Heart right ventricle (tissue), 16 donors: ENCODE measurements at regions not wholly inside any gene's neighbourhood (a gene's known extent, or its start where the extent isn't known, plus 50 kb on each side); places are given as distances from the start of the nearest gene placed in this dataset.

Source experiments
- ATAC-seq, 8 donors: fragments of 200-7000 bp; cut with Tn5 transposase; one replicate each; pipeline ENCODE4 v1.9.1; 2020; ENCODE audit warnings: mild to moderate bottlenecking in 8 of 8, moderate library complexity in 8 of 8, moderate number of reproducible peaks in 1 of 8
- DNase-seq, 2 donors: peaks; one replicate each; pipeline ENCODE4 v3.0.0-alpha.2; 2020
- H3K27ac ChIP-seq, 10 donors: fragments of 200-600 bp; sonication (generic) in 2 of 10; one replicate each; pipeline versions ENCODE4 v1.5.0 to v1.8.0; 2020 to 2022; ENCODE audit warnings: mild to moderate bottlenecking in 3 of 10
- H3K27me3 ChIP-seq, 7 donors: fragments of 200-600 bp; one replicate each; pipeline ENCODE4 v1.8.0; 2021 to 2022; ENCODE audit warnings: mild to moderate bottlenecking in 2 of 7
- H3K36me3 ChIP-seq, 9 donors: fragments of 200-600 bp; sonication (generic) in 1 of 9; one replicate each; pipeline versions ENCODE4 v1.5.0 to v1.8.0; 2020 to 2022; ENCODE audit warnings: mild to moderate bottlenecking in 2 of 9
- H3K4me1 ChIP-seq, 9 donors: fragments of 200-600 bp; sonication (generic) in 1 of 9; one replicate each; pipeline versions ENCODE4 v1.5.0 to v1.8.0; 2020 to 2022; ENCODE audit warnings: mild to moderate bottlenecking in 4 of 9
- H3K4me3 ChIP-seq, 10 donors: fragments of 200-600 bp; sonication (generic) in 2 of 10; one replicate each; pipeline versions ENCODE4 v1.5.0 to v1.8.0; 2020 to 2022; ENCODE audit warnings: mild to moderate bottlenecking in 7 of 10, moderate library complexity in 2 of 10
- H3K9me3 ChIP-seq, 11 donors: fragments of 200-600 bp in 10 of 11; sonication (generic) in 2 of 11; one replicate each; pipeline versions ENCODE4 v1.5.0 to v1.8.0; 2013 to 2022; ENCODE audit warnings: mild to moderate bottlenecking in 2 of 11, control low read depth in 1 of 11, moderate library complexity in 1 of 11
- WGBS, 2 donors: extraction: QIAGEN DNeasy Blood & Tissue Kit; methylation state at CpG; one replicate each; pipeline ENCODE4 v1.1.7; 2013; ENCODE audit warnings: inconsistent platforms in 1 of 2; 5-methylcytosine and 5-hydroxymethylcytosine counted together
- intact Hi-C, 10 donors: fragments of 100-400 bp; cut with DNase I; formaldehyde crosslinking; loops; one replicate each; pipeline versions ENCODE4 v1.11.1 to v1.14.2; 2022
- TF ChIP-seq, protein P1 (sequence below), 9 donors: fragments of 200-600 bp; sonication (generic) in 2 of 9; IDR thresholded peaks; one replicate each; pipeline versions ENCODE4 v1.5.0 to v1.8.0; 2021 to 2022; ENCODE audit warnings: antibody characterized with exemption in 9 of 9, mild to moderate bottlenecking in 5 of 9, moderate library complexity in 1 of 9
- donor health status: Arrhythmogenic right ventricular cardiomyopathy.
- donor health status: ischemic (EF 13 %, LVEDD 7.1; RV severe dilation, severe dysfunction).
- donor health status: healthy with polysubstance abuse.
- donor health status: DM: no; HTN: yes; CAD: no.
- donor health status: DM: no; HTN: no; CAD: no.
- donor health status: ischemic (EF 25% LVEDD 6.9; RV normal size, moderate dysfunction).
- donor health status: ischemic (EF 25% LVEDD 5.7; RV mildly dilated, moderate dysfunction).
- donor health status: healthy.
- donor health status: DM: yes; HTN: yes; CAD: no.
- donor health status: Ischemic cardiomyopathy.
- donor health status: ischemic (EF 35%, LVEDD 5.7; RV mildly dilated, moderate dysfunction).
- donor health status: nonischemic (EF 11% LVEDD 7.7; RV severe dilation, severe dysfunction).
- donor health status: DM: yes; HTN: yes; CAD: no.
- donor health status: PGD.
- donor health status: ischemic (EF 29% LVEDD 5.4; RV normal size, mild dysfunction).
- donor health status: nonischemic (EF 23%, LVEDD 6.1; RV moderate dilation, normal function).

DNA sequence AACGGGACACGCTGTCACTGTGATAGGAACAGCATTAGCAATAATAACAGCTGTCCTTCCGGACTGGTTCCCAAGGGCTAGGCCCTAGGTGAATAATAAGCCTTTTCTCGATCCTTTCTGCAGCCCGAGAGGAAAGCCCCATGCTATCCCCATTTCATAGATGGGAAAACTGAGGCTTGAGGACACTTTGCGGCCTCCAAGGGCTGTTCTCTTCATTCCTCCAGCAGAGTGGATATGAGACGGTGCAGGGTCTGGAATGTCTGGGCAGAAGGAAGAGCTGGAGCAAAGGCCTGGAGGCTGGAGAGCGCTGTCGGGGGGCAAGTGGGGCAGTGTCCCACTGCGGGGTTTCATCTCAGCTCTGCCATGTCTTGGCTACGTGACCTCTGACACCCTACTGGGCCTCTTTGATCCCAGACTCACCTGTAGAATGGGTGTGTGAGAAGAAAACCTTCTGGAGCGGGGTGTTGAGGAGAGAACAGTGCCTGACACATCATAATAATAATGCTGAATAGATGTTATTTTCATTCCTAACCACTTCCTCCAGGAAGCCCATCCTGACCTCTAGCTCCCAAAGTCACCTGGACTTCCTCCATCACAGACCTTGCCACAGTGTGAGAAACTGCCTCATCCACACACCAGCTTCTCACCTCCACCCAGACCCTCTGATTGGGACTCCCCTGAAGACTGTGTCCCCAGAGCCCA lies 74.8 kb downstream of the CEBPB start:
- no peaks in the 10 kb centered on the region for H3K36me3 ChIP-seq
- 94 to 95% methylated on average over 12 of the region's 12 CpGs for WGBS, 2 donors
- DNase-seq (no peak), ATAC-seq (no peak)
- H3K4me1 ChIP-seq, result peaks cover 0 to 62% (median 8%) of the 10 kb centered on the region in 9 donors
- H3K27ac ChIP-seq, result peak overlapping the region in 1 of 10 donors; percentile 96
- H3K4me3 ChIP-seq, result no peak overlapping the region
- TF ChIP-seq, protein P1, sequence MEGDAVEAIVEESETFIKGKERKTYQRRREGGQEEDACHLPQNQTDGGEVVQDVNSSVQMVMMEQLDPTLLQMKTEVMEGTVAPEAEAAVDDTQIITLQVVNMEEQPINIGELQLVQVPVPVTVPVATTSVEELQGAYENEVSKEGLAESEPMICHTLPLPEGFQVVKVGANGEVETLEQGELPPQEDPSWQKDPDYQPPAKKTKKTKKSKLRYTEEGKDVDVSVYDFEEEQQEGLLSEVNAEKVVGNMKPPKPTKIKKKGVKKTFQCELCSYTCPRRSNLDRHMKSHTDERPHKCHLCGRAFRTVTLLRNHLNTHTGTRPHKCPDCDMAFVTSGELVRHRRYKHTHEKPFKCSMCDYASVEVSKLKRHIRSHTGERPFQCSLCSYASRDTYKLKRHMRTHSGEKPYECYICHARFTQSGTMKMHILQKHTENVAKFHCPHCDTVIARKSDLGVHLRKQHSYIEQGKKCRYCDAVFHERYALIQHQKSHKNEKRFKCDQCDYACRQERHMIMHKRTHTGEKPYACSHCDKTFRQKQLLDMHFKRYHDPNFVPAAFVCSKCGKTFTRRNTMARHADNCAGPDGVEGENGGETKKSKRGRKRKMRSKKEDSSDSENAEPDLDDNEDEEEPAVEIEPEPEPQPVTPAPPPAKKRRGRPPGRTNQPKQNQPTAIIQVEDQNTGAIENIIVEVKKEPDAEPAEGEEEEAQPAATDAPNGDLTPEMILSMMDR (IDR thresholded peaks at IDR 0.05), result no peak
- H3K27me3 ChIP-seq, result no peaks in the 10 kb centered on the region
- no peaks in the 10 kb centered on the region for H3K9me3 ChIP-seq
- intact Hi-C loops, result loop anchor here in 1 of 10 donors (5.0 kb wide), 1 partner anchor 73 kb away; the partner anchor contains the start of gene CEBPB

DNA sequence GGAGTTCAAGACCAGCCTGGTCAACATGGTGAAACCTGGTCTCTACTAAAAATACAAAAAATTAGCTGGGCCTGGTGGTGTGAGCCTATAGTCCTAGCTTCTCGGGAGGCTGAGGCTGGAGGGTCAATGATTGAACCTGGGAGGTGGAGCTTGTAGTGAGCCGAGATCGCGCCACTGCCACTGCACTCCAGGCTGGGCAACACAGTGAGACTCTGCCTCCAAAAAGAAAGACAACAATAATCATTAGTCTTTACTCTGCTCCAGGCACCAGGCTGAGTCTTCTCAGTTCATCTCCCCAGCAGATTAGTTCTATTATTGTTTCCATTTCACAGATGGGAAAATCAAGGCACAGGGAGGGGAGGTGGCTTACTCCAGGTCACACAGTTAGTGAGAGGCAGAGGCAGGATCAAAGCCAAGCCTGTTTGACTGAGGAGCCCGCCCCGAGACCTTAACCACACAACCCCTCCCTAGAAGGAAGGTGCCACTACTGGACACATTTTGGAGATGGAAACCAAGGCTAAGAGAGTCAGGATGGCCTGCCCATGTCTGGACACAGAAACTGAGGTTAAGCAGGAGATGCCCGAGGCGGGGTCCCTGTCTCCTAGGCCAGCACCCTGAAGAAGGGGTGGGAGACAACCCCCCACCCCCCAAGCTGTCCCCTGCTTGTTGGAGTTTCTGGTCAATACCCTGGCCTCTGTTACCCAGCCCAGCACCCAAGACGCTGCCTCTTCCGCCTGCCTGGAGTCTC lies 75.8 kb downstream of the CEBPB start:
- intact Hi-C loops, result loop anchor here in 1 of 10 donors (5.0 kb wide), 1 partner anchor 74 kb away; the partner anchor contains the start of gene CEBPB

DNA sequence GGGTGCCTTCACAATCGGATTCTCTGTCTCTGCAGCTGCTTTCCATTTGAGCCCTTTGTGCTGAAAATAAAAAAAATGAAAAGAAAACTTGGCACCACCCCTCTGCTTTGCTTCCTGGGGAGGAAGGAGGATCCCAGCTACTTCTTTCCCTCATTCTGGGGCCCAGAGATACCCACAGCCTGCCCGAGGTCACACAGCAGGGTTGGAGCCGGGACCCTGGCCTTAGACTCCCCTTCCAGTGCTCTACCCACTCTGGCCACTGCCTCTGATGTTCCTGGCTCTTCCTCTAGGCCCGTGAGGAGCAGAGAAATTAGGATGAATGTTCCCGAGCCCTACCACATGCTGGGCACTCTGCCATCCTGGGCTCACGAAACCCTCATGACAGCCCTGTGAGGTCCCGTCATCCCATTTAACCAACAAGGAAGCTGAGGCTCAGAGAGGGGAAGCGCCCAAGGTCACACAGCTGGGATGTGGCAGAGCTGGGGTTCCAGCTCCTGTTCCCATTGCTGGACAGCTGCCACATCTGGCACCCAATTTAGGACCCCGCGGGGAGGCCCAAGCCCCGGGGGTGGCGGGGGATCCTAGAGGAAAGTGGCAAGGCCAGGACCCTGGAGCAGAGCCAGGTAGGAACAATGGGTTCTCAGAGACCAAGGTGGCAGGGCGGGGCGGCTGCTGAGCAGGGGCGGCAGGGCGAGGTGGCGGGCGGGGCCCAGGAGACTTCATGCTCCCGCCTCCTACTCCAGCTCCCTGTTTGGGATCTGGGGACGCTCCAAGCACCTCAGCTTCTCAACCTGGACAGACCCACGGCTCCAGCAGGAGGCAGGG lies 76.6 kb downstream of the CEBPB start:
- WGBS, 2 donors, result 54 to 63% methylated on average over 21 of the region's 21 CpGs
- Histone ChIP-seq H3K27me3 (no peaks in the 10 kb centered on the region), H3K4me3 (peak overlapping the region in 1 of 10 donors; percentile 40), H3K36me3 (no peaks in the 10 kb centered on the region), H3K4me1 (peaks cover 0 to 66% (median 8%) of the 10 kb centered on the region in 9 donors), H3K9me3 (no peaks in the 10 kb centered on the region), H3K27ac (peak overlapping the region in 2 of 10 donors; percentile 29 to 96)
- TF ChIP-seq, protein P1 (IDR thresholded peaks at IDR 0.05), result no peak
- intact Hi-C loops, result loop anchor here in 1 of 10 donors (5.0 kb wide), 1 partner anchor 75 kb away; the partner anchor contains the start of gene CEBPB
- ATAC-seq, result peak in 7 of 8 donors; percentile 8 to 57 (median 34)
- peak in 1 of 2 donors; percentile 45 for DNase-seq

More for the DNA sequence above, 75.8 kb downstream of the CEBPB start:
- H3K27ac ChIP-seq, result peak overlapping the region in 2 of 10 donors; percentile 29 to 96
- H3K4me1 ChIP-seq, result peaks cover 0 to 62% (median 8%) of the 10 kb centered on the region in 9 donors
- TF ChIP-seq, protein P1 (IDR thresholded peaks at IDR 0.05), result no peak
- H3K9me3 ChIP-seq, result no peaks in the 10 kb centered on the region
- ATAC-seq (peak in 2 of 8 donors; percentile 4 to 22), DNase-seq (no peak)
- no peaks in the 10 kb centered on the region for H3K27me3 ChIP-seq
- no peaks in the 10 kb centered on the region for H3K36me3 ChIP-seq
- H3K4me3 ChIP-seq, result no peak overlapping the region
- WGBS, 2 donors, result 88 to 91% methylated on average over 10 of the region's 10 CpGs

DNA sequence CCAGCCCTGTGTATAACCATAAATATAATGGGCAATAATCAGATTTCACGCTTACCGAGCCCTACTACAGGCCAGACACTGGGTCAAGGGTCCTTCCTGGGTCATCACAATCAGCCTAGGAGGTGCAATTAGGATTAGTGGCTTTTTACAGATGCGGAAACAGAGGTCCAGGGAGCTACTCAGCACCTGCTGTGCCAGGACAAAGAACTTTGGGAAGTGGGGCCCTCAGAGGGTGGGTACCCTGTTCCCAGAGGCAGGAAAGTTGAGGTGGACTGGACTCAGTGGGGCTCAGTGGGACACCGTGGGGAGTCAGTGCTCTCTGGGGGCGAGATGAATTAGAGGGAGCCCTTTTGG lies 77.2 kb downstream of the CEBPB start:
- intact Hi-C loops, result loop anchor here in 1 of 10 donors (5.0 kb wide), 1 partner anchor 76 kb away; the partner anchor contains the start of gene CEBPB
- ATAC-seq, result peak in 1 of 8 donors; percentile 7
- no peak for DNase-seq
- Histone ChIP-seq H3K27me3 (no peaks in the 10 kb centered on the region), H3K27ac (peak overlapping the region in 1 of 10 donors; percentile 96), H3K9me3 (no peaks in the 10 kb centered on the region), H3K4me3 (peak overlapping the region in 1 of 10 donors; percentile 40), H3K36me3 (no peaks in the 10 kb centered on the region), H3K4me1 (peaks cover 0 to 72% (median 8%) of the 10 kb centered on the region in 9 donors)
- TF ChIP-seq, protein P1 (IDR thresholded peaks at IDR 0.05), result no peak
- 86 to 87% methylated on average over 5 of the region's 5 CpGs for WGBS, 2 donors
